ENCODE measurements at regions not wholly inside any gene's neighbourhood (a gene's known extent, or its start where the extent isn't known, plus 50 kb on each side); places are given as distances from the start of the nearest gene placed in this dataset.

DNA sequence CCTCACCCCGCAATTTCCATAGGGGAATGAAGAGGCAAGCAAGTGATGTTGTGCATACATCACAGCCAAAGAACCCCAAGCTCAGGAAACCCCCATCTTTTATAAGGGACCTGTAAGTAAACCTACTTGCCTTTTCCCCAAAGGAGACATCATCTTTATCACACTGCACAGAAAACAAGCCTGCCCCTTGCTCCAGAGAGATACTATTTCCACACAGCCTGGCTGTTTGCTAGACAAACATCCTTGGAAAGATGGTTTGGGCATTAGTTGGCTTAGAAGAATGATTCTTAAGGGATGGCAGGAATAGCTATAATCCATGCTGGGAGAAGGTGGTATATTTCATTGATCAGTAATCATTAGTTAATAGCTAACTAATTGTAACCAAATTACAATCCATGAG is 123.7 kb upstream of the SEC61G start:
- no peak for TF ChIP-seq MYC (IDR thresholded peaks at IDR 0.05; ENCODE audit: low read depth, low read length)
- TF ChIP-seq, protein P1, sequence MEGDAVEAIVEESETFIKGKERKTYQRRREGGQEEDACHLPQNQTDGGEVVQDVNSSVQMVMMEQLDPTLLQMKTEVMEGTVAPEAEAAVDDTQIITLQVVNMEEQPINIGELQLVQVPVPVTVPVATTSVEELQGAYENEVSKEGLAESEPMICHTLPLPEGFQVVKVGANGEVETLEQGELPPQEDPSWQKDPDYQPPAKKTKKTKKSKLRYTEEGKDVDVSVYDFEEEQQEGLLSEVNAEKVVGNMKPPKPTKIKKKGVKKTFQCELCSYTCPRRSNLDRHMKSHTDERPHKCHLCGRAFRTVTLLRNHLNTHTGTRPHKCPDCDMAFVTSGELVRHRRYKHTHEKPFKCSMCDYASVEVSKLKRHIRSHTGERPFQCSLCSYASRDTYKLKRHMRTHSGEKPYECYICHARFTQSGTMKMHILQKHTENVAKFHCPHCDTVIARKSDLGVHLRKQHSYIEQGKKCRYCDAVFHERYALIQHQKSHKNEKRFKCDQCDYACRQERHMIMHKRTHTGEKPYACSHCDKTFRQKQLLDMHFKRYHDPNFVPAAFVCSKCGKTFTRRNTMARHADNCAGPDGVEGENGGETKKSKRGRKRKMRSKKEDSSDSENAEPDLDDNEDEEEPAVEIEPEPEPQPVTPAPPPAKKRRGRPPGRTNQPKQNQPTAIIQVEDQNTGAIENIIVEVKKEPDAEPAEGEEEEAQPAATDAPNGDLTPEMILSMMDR (IDR thresholded peaks at IDR 0.05; ENCODE audit: low read depth, low read length), result no peak
- TF ChIP-seq POLR2A (IDR thresholded peaks at IDR 0.05; ENCODE audit: extremely low read depth, insufficient read length), result no peak
- TF ChIP-seq, protein P2, sequence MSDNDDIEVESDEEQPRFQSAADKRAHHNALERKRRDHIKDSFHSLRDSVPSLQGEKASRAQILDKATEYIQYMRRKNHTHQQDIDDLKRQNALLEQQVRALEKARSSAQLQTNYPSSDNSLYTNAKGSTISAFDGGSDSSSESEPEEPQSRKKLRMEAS (IDR thresholded peaks at IDR 0.05; ENCODE audit: low read depth, low read length), result no peak
